Keratinocyte (primary cell): ENCODE measurements at regions not wholly inside any gene's neighbourhood (a gene's known extent, or its start where the extent isn't known, plus 50 kb on each side); places are given as distances from the start of the nearest gene placed in this dataset.
"Not testable (repeated sequence)": the region's sequence is repeated elsewhere in the genome, so short reads cannot be mapped to it uniquely, and the experiment has no call there.

ENCODE experiments used
- DNase-seq: peaks from one replicate; pipeline ENCODE4 v3.0.0-alpha.2; 2011; ENCODE audit warnings: low read depth, missing footprints, low spot score
- FAIRE-seq: peaks from 2 replicates; lab custom pipeline; 2011; peaks lifted over from hg19 to GRCh38; lab: Jason Lieb, UNC
- H2AFZ ChIP-seq: 2 replicates; pipeline ENCODE4 v1.6.0; 2012; ENCODE audit warnings: low read length, control low read depth, inconsistent platforms; ENCODE audit not compliant: control insufficient read depth
- H3K27ac ChIP-seq: 2 replicates; pipeline ENCODE4 v1.5.1; 2011; ENCODE audit warnings: low read length; ENCODE audit not compliant: control insufficient read depth, insufficient read depth
- H3K27me3 ChIP-seq: 3 replicates; pipeline ENCODE4 v1.6.0; 2011; ENCODE audit warnings: low read length; ENCODE audit not compliant: control insufficient read depth, insufficient read depth; ENCODE audit errors: extremely low read depth
- H3K36me3 ChIP-seq, 2 experiments: 2 replicates in 1 of 2; 3 replicates in 1 of 2; pipeline ENCODE4 v1.5.1; 2011; ENCODE audit warnings: low read length in 2 of 2, mild to moderate bottlenecking in 1 of 2; ENCODE audit not compliant: control insufficient read depth in 2 of 2, insufficient read depth in 2 of 2; ENCODE audit errors: extremely low read depth in 1 of 2
- H3K4me1 ChIP-seq: 3 replicates; pipeline ENCODE4 v1.5.1; 2011; ENCODE audit warnings: low read length; ENCODE audit not compliant: control insufficient read depth, insufficient read depth; ENCODE audit errors: extremely low read depth
- H3K4me2 ChIP-seq: 3 replicates; pipeline ENCODE4 v1.6.0; 2011; ENCODE audit warnings: low read depth, low read length; ENCODE audit not compliant: control insufficient read depth, insufficient read depth; ENCODE audit errors: extremely low read depth
- H3K4me3 ChIP-seq, 3 experiments: fragments of 200-600 bp in 1 of 3; sonication (generic) in 1 of 3; 2 replicates in 2 of 3; 3 replicates in 1 of 3; pipeline ENCODE4 v1.5.1; 2011 to 2016; ENCODE audit warnings: low read length in 3 of 3, mild to moderate bottlenecking in 3 of 3, control low read depth in 2 of 3, inconsistent platforms in 1 of 3, low read depth in 1 of 3, mixed read lengths in 1 of 3, mixed run types in 1 of 3, moderate library complexity in 1 of 3; ENCODE audit not compliant: control insufficient read depth in 2 of 3, insufficient read depth in 2 of 3; ENCODE audit errors: extremely low read depth in 1 of 3
- H3K79me2 ChIP-seq: 2 replicates; pipeline ENCODE4 v1.6.0; 2012; ENCODE audit warnings: low read length; ENCODE audit not compliant: control insufficient read depth, insufficient read depth
- H3K9ac ChIP-seq: 3 replicates; pipeline ENCODE4 v1.6.0; 2011; ENCODE audit warnings: low read length; ENCODE audit not compliant: control insufficient read depth, insufficient read depth; ENCODE audit errors: extremely low read depth
- H3K9me1 ChIP-seq: 3 replicates; pipeline ENCODE4 v1.6.0; 2011; ENCODE audit warnings: low read length; ENCODE audit not compliant: control insufficient read depth, insufficient read depth; ENCODE audit errors: extremely low read depth
- H3K9me3 ChIP-seq: 2 replicates; pipeline ENCODE4 v1.5.1; 2012; ENCODE audit warnings: low read depth, low read length; ENCODE audit not compliant: control insufficient read depth
- H4K20me1 ChIP-seq: 3 replicates; pipeline ENCODE4 v1.6.0; 2011; ENCODE audit warnings: low read length; ENCODE audit not compliant: control insufficient read depth, insufficient read depth; ENCODE audit errors: extremely low read depth
- EZH2 ChIP-seq: IDR thresholded peaks from one replicate; pipeline ENCODE4 v1.6.1; 2012; ENCODE audit warnings: inconsistent platforms, mild to moderate bottlenecking, low read length, moderate library complexity
- dilution Hi-C: fragments of 300-500 bp; cut with MboI; formaldehyde crosslinking; loops from one replicate; pipeline ENCODE4 v1.7.0; 2020; ENCODE audit warnings: low sequenced_read_pairs; ENCODE audit not compliant: extremely low pct_ligation_motif_present
- TF ChIP-seq, protein P1 (sequence below), 3 experiments: IDR thresholded peaks in 1 of 3; conservative IDR thresholded peaks in 1 of 3; optimal IDR thresholded peaks in 1 of 3; 2 replicates in 2 of 3; 3 replicates in 1 of 3; pipeline versions ENCODE3 to v1.5.1; 2011; ENCODE audit warnings: low read length in 3 of 3, mild to moderate bottlenecking in 3 of 3, moderate library complexity in 2 of 3, control low read depth in 1 of 3, inconsistent platforms in 1 of 3; ENCODE audit not compliant: insufficient read depth in 2 of 3; ENCODE audit errors: extremely low read depth in 1 of 3

DNA sequence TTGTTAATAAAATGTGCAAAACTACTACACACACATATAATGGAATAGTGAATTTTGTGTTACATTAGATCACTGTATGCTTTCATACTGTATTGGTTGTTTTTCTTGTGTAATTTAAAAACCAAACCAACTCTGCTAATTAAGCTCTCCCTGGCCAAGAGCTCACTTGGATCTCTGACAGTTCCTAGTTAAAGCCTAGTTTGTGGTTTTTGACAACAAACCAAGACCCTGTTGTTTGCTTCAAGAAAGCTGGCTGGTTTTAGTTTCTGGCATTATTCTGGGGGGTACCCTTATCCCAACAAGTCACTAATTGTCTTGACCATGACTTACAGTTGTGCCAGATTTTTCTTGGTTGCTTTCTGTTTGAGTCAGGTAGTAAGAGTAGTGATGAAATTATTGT lies 121.4 kb upstream of the CXorf66 start:
- Histone ChIP-seq H3K4me1 (no peaks in the 10 kb centered on the region), H3K27me3 (peaks cover 12% of the 10 kb centered on the region), H3K79me2 (no peaks in the 10 kb centered on the region), H3K36me3 (no peaks in the 10 kb centered on the region), H3K9me1 (no peaks in the 10 kb centered on the region), H3K9ac (no peak overlapping the region), H3K4me2 (no peak overlapping the region), H3K4me3 (no peak overlapping the region), H3K9me3 (no peaks in the 10 kb centered on the region), H3K27ac (no peak overlapping the region), H2AFZ (no peak overlapping the region), H4K20me1 (no peaks in the 10 kb centered on the region)
- FAIRE-seq (no peak), DNase-seq (no peak)
- TF ChIP-seq, protein P1, sequence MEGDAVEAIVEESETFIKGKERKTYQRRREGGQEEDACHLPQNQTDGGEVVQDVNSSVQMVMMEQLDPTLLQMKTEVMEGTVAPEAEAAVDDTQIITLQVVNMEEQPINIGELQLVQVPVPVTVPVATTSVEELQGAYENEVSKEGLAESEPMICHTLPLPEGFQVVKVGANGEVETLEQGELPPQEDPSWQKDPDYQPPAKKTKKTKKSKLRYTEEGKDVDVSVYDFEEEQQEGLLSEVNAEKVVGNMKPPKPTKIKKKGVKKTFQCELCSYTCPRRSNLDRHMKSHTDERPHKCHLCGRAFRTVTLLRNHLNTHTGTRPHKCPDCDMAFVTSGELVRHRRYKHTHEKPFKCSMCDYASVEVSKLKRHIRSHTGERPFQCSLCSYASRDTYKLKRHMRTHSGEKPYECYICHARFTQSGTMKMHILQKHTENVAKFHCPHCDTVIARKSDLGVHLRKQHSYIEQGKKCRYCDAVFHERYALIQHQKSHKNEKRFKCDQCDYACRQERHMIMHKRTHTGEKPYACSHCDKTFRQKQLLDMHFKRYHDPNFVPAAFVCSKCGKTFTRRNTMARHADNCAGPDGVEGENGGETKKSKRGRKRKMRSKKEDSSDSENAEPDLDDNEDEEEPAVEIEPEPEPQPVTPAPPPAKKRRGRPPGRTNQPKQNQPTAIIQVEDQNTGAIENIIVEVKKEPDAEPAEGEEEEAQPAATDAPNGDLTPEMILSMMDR (optimal IDR thresholded peaks at IDR 0.05 in 1 of 3, IDR thresholded peaks at IDR 0.05 in 1 of 3, conservative IDR thresholded peaks at IDR 0.05 in 1 of 3; ENCODE audit: extremely low read depth in 1 of 3, insufficient read depth in 2 of 3, low read length in 3 of 3): no peak
- no peak for TF ChIP-seq EZH2
- dilution Hi-C loops: no loop called here

- H3K79me2 ChIP-seq, H3K27me3 ChIP-seq, H3K36me3 ChIP-seq, DNase-seq, dilution Hi-C loops, H3K9ac ChIP-seq, H3K4me2 ChIP-seq, H3K27ac ChIP-seq, H4K20me1 ChIP-seq, H3K4me1 ChIP-seq, H3K9me1 ChIP-seq, H2AFZ ChIP-seq, FAIRE-seq, H3K9me3 ChIP-seq, H3K4me3 ChIP-seq: not testable (repeated sequence)
Observed at GRCh38 chrX:140074851-140075250, 109.5 kb upstream of the CXorf66 start.

- H3K36me3 ChIP-seq: no peaks in the 10 kb centered on the region
- H3K4me2 ChIP-seq: no peak overlapping the region
- TF ChIP-seq, protein P1 (optimal IDR thresholded peaks at IDR 0.05 in 1 of 3, IDR thresholded peaks at IDR 0.05 in 1 of 3, conservative IDR thresholded peaks at IDR 0.05 in 1 of 3; ENCODE audit: extremely low read depth in 1 of 3, insufficient read depth in 2 of 3, low read length in 3 of 3): no peak
- TF ChIP-seq EZH2: no peak
- H3K4me3 ChIP-seq: no peak overlapping the region
- no peak overlapping the region for H2AFZ ChIP-seq
- no peaks in the 10 kb centered on the region for H3K79me2 ChIP-seq
- no peak for FAIRE-seq
- DNase-seq: no peak
- H3K9me1 ChIP-seq: no peaks in the 10 kb centered on the region
- no peaks in the 10 kb centered on the region for H3K4me1 ChIP-seq
- H4K20me1 ChIP-seq: no peaks in the 10 kb centered on the region
- H3K9ac ChIP-seq: no peak overlapping the region
- dilution Hi-C loops: no loop called here
- no peaks in the 10 kb centered on the region for H3K27me3 ChIP-seq
- no peak overlapping the region for H3K27ac ChIP-seq
- H3K9me3 ChIP-seq: no peaks in the 10 kb centered on the region
Observed at GRCh38 chrX:140071037-140071436, 105.7 kb upstream of the CXorf66 start.
